Fibroblast of lung (primary cell): ENCODE measurements at regions not wholly inside any gene's neighbourhood (a gene's known extent, or its start where the extent isn't known, plus 50 kb on each side); places are given as distances from the start of the nearest gene placed in this dataset.

ENCODE experiments used
- EZH2 ChIP-seq: IDR thresholded peaks from 2 replicates; pipeline ENCODE4 v1.5.1; 2012; ENCODE audit warnings: low read length, control low read depth, mild to moderate bottlenecking; ENCODE audit errors: missing control alignments
- TF ChIP-seq, protein P1 (sequence below), 2 donors: IDR thresholded peaks in 1 of 2; conservative IDR thresholded peaks in 1 of 2; 1 replicate in 1 of 2; 2 replicates in 1 of 2; pipeline ENCODE4 v1.5.1; 2011 to 2012; ENCODE audit warnings: low read length in 2 of 2, control low read depth in 1 of 2, inconsistent platforms in 1 of 2, low read depth in 1 of 2, mild to moderate bottlenecking in 1 of 2

GRCh38 chr7:8809320-8809719 lies 375.9 kb downstream of the NXPH1 start:
- TF ChIP-seq, protein P1, sequence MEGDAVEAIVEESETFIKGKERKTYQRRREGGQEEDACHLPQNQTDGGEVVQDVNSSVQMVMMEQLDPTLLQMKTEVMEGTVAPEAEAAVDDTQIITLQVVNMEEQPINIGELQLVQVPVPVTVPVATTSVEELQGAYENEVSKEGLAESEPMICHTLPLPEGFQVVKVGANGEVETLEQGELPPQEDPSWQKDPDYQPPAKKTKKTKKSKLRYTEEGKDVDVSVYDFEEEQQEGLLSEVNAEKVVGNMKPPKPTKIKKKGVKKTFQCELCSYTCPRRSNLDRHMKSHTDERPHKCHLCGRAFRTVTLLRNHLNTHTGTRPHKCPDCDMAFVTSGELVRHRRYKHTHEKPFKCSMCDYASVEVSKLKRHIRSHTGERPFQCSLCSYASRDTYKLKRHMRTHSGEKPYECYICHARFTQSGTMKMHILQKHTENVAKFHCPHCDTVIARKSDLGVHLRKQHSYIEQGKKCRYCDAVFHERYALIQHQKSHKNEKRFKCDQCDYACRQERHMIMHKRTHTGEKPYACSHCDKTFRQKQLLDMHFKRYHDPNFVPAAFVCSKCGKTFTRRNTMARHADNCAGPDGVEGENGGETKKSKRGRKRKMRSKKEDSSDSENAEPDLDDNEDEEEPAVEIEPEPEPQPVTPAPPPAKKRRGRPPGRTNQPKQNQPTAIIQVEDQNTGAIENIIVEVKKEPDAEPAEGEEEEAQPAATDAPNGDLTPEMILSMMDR (conservative IDR thresholded peaks at IDR 0.05 in 1 of 2, IDR thresholded peaks at IDR 0.05 in 1 of 2; ENCODE audit: low read depth in 1 of 2, low read length in 2 of 2) = no peak
- no peak for TF ChIP-seq EZH2
